B cell (primary cell): ENCODE measurements at regions not wholly inside any gene's neighbourhood (a gene's known extent, or its start where the extent isn't known, plus 50 kb on each side); places are given as distances from the start of the nearest gene placed in this dataset.

Experiments
- ATAC-seq: fragments of 200-7000 bp; cut with Tn5 transposase; one replicate; pipeline ENCODE4 v1.10.0; 2021; ENCODE audit warnings: low read depth, mild to moderate bottlenecking, moderate number of reproducible peaks, moderate library complexity
- CTCF ChIA-PET: fragments of 350-600 bp; sonication (Branson Sonifier 250); formaldehyde crosslinking; loops from one replicate; lab custom pipeline; 2021; ENCODE audit warnings: antibody characterized with exemption, inconsistent platforms; lab: Charles Lee
- POLR2A ChIA-PET: fragments of 350-600 bp; sonication (Branson Sonifier 250); formaldehyde crosslinking; loops from one replicate; lab custom pipeline; 2021; ENCODE audit warnings: antibody characterized with exemption; lab: Charles Lee
- DNase-seq: peaks from one replicate; pipeline ENCODE4 v3.0.0; 2013
- H2AFZ ChIP-seq: 2 replicates; pipeline ENCODE4 v1.6.1; 2012; ENCODE audit warnings: mild to moderate bottlenecking, low read depth, low read length; ENCODE audit not compliant: insufficient read depth, poor library complexity, severe bottlenecking
- H3K27ac ChIP-seq, 2 donors: 1 replicate in 1 of 2; 2 replicates in 1 of 2; pipeline ENCODE4 v1.5.1; 2012 to 2013; ENCODE audit warnings: low read length in 2 of 2, mild to moderate bottlenecking in 2 of 2, moderate library complexity in 1 of 2
- H3K27me3 ChIP-seq, 4 experiments: fragments of 200-600 bp in 1 of 4; sonication (generic) in 1 of 4; replicated peaks in 1 of 4; 1 replicate in 2 of 4; 2 replicates in 2 of 4; pipeline versions ENCODE4 v1.6.1 to v1.7.0; 2013 to 2016; ENCODE audit warnings: low read length in 3 of 4, mild to moderate bottlenecking in 2 of 4, mixed read lengths in 1 of 4, moderate library complexity in 1 of 4; ENCODE audit not compliant: insufficient read depth in 4 of 4, control insufficient read depth in 3 of 4; ENCODE audit errors: control extremely low read depth in 1 of 4
- H3K36me3 ChIP-seq, 2 experiments: replicated peaks in 1 of 2; 1 replicate in 1 of 2; 2 replicates in 1 of 2; pipeline versions ENCODE4 v1.6.1 to v1.7.1; 2013; ENCODE audit warnings: low read length in 1 of 2; ENCODE audit not compliant: insufficient read depth in 2 of 2, control insufficient read depth in 1 of 2; ENCODE audit errors: control extremely low read depth in 1 of 2, extremely low read depth in 1 of 2
- H3K4me1 ChIP-seq, 2 donors: fragments of 200-600 bp in 1 of 2; sonication (generic) in 1 of 2; 1 replicate in 1 of 2; 2 replicates in 1 of 2; pipeline versions ENCODE4 v1.5.1 to v1.6.1; 2013 to 2017; ENCODE audit warnings: low read length in 2 of 2; ENCODE audit not compliant: control insufficient read depth in 2 of 2, insufficient read depth in 2 of 2
- H3K4me2 ChIP-seq: replicated peaks from 2 replicates; pipeline ENCODE3; 2012; ENCODE audit warnings: mild to moderate bottlenecking, low read depth, low read length; ENCODE audit not compliant: poor library complexity, severe bottlenecking
- H3K4me3 ChIP-seq, 5 experiments: fragments of 200-600 bp in 1 of 5; sonication (generic) in 1 of 5; 1 replicate in 3 of 5; 2 replicates in 2 of 5; pipeline versions ENCODE4 v1.5.1 to v1.7.0; 2011 to 2016; ENCODE audit warnings: low read length in 4 of 5, mild to moderate bottlenecking in 4 of 5, low read depth in 2 of 5, control low read depth in 1 of 5, moderate library complexity in 1 of 5; ENCODE audit not compliant: insufficient read depth in 1 of 5; ENCODE audit errors: control extremely low read depth in 1 of 5, extremely low read depth in 1 of 5
- H3K79me2 ChIP-seq: fragments of 200-600 bp; sonication (generic); one replicate; pipeline ENCODE4 v1.6.0; 2016; ENCODE audit warnings: low read length; ENCODE audit not compliant: control insufficient read depth, insufficient read depth
- H3K9ac ChIP-seq: fragments of 200-600 bp; sonication (generic); 2 replicates; pipeline ENCODE4 v1.6.1; 2017; ENCODE audit warnings: mild to moderate bottlenecking, low read length, moderate library complexity
- H3K9me3 ChIP-seq, 3 donors: one replicate each; pipeline versions ENCODE4 v1.6.1 to v1.7.1; 2013; ENCODE audit warnings: low read length in 2 of 3; ENCODE audit not compliant: control insufficient read depth in 2 of 3, insufficient read depth in 1 of 3; ENCODE audit errors: control extremely low read depth in 1 of 3
- H4K20me1 ChIP-seq: 2 replicates; pipeline ENCODE4 v1.6.0; 2012; ENCODE audit warnings: mild to moderate bottlenecking, low read length; ENCODE audit not compliant: insufficient read depth, control insufficient read depth, poor library complexity, severe bottlenecking
- H3K27ac Mint-ChIP-seq: one replicate; pipeline ENCODE4 v1.8.0; 2021; ENCODE audit warnings: mixed read lengths
- H3K27me3 Mint-ChIP-seq: one replicate; pipeline ENCODE4 v1.8.0; 2021; ENCODE audit warnings: mixed read lengths
- H3K4me1 Mint-ChIP-seq: one replicate; pipeline ENCODE4 v1.8.0; 2021; ENCODE audit warnings: mixed read lengths
- H3K4me3 Mint-ChIP-seq: one replicate; pipeline ENCODE4 v1.8.0; 2021; ENCODE audit warnings: mixed read lengths
- H3K9me3 Mint-ChIP-seq: one replicate; pipeline ENCODE4 v1.8.0; 2022; ENCODE audit warnings: mixed read lengths; ENCODE audit not compliant: insufficient read depth
- EZH2 ChIP-seq: IDR thresholded peaks from 2 replicates; pipeline ENCODE4 v1.6.1; 2012; ENCODE audit warnings: borderline replicate concordance, low read depth, mild to moderate bottlenecking, moderate library complexity, low read length; ENCODE audit not compliant: insufficient read depth, poor library complexity, severe bottlenecking
- WGBS: methylation state at CpG from one replicate; pipeline ENCODE4 v1.1.5; 2013; ENCODE audit warnings: missing lambda C conversion rate; ENCODE audit not compliant: insufficient coverage; 5-methylcytosine and 5-hydroxymethylcytosine counted together
- intact Hi-C: fragments of 100-400 bp; cut with micrococcal nuclease; formaldehyde crosslinking; loops from one replicate; pipeline ENCODE4 v1.10.0; 2022
- TF ChIP-seq, protein P1 (sequence below): fragments of 200-600 bp; IDR thresholded peaks from one replicate; pipeline ENCODE4 v1.8.0; 2022; ENCODE audit warnings: antibody characterized with exemption, mild to moderate bottlenecking

DNA sequence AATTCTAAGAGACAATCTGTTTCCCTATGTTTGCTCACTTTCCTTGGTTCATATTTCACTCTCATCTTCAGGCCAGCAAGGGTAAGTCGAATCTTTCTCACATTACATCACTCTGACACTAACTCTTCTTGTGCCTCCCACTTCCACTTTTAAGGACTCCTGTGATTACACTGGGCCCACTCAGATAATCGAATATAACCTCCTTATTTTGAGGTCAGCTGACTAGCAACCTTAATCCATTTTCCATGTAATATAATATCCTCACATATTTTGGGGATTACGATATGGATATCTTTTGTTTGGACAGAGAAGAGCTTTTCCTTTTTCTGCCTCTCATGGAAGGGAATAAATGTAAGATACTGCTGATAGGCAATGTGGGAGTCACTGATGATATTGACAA lies 2015.7 kb upstream of the LRRTM1 start:
- Mint-ChIP-seq H3K27ac (no peak overlapping the region), H3K4me1 (no peaks in the 10 kb centered on the region), H3K4me3 (no peak overlapping the region), H3K27me3 (no peaks in the 10 kb centered on the region), H3K9me3 (no peaks in the 10 kb centered on the region)
- Histone ChIP-seq H3K4me3 (no peak overlapping the region), H4K20me1 (no peaks in the 10 kb centered on the region), H3K79me2 (no peaks in the 10 kb centered on the region), H3K4me1 (no peaks in the 10 kb centered on the region), H3K4me2 (no peak overlapping the region), H3K27me3 (no peaks in the 10 kb centered on the region), H3K27ac (no peak overlapping the region), H3K9ac (no peak overlapping the region), H3K9me3 (peaks cover 0 to 3% (median 0%) of the 10 kb centered on the region in 3 donors), H2AFZ (no peak overlapping the region), H3K36me3 (no peaks in the 10 kb centered on the region)
- CTCF ChIA-PET = no interaction called here
- WGBS = 75% methylated on average over 1 of the region's 3 CpGs
- intact Hi-C loops = no loop called here
- no peak for DNase-seq
- ATAC-seq = no peak
- TF ChIP-seq, protein P1, sequence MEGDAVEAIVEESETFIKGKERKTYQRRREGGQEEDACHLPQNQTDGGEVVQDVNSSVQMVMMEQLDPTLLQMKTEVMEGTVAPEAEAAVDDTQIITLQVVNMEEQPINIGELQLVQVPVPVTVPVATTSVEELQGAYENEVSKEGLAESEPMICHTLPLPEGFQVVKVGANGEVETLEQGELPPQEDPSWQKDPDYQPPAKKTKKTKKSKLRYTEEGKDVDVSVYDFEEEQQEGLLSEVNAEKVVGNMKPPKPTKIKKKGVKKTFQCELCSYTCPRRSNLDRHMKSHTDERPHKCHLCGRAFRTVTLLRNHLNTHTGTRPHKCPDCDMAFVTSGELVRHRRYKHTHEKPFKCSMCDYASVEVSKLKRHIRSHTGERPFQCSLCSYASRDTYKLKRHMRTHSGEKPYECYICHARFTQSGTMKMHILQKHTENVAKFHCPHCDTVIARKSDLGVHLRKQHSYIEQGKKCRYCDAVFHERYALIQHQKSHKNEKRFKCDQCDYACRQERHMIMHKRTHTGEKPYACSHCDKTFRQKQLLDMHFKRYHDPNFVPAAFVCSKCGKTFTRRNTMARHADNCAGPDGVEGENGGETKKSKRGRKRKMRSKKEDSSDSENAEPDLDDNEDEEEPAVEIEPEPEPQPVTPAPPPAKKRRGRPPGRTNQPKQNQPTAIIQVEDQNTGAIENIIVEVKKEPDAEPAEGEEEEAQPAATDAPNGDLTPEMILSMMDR = no peak
- TF ChIP-seq EZH2 = no peak
- POLR2A ChIA-PET = no interaction called here

DNA sequence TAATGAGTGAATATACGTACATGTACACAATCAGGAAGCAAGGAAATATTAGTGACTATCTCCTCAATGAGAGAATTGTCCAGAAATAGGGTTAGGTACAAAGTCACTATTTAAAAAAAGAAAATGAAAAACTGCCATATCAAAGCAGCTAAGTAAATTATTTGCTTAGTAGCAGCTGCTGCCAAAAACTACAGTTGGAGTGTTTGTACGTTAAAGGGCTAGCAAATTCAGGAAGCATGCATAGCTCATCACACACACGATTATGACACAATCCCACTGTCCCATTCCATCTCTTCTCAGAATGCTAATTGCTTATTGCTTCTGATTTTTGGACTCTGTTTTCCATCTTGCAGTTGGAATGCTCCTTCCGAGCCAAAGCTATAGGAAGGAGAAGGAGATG lies 2012.5 kb upstream of the LRRTM1 start:
- Mint-ChIP-seq H3K4me3 (no peak overlapping the region), H3K9me3 (no peaks in the 10 kb centered on the region), H3K27me3 (no peaks in the 10 kb centered on the region), H3K27ac (no peak overlapping the region), H3K4me1 (no peaks in the 10 kb centered on the region)
- Histone ChIP-seq H3K4me1 (no peaks in the 10 kb centered on the region), H3K9me3 (no peaks in the 10 kb centered on the region), H2AFZ (no peak overlapping the region), H3K79me2 (no peaks in the 10 kb centered on the region), H3K4me3 (no peak overlapping the region), H4K20me1 (no peaks in the 10 kb centered on the region), H3K4me2 (no peak overlapping the region), H3K27ac (no peak overlapping the region), H3K27me3 (no peaks in the 10 kb centered on the region), H3K36me3 (no peaks in the 10 kb centered on the region), H3K9ac (no peak overlapping the region)
- WGBS = 80% methylated on average over 1 of the region's 4 CpGs
- intact Hi-C loops = no loop called here
- TF ChIP-seq, protein P1 = no peak
- TF ChIP-seq EZH2 = no peak
- no peak for DNase-seq
- POLR2A ChIA-PET = no interaction called here
- CTCF ChIA-PET = no interaction called here
- ATAC-seq = no peak
